SK-N-DZ (cell line): ENCODE measurements at regions not wholly inside any gene's neighbourhood (a gene's known extent, or its start where the extent isn't known, plus 50 kb on each side); places are given as distances from the start of the nearest gene placed in this dataset.
A peak's percentile ranks its signal among the peaks of the same experiment; 100 is the strongest.

Experiments used
- DNase-seq: peaks from one replicate; pipeline ENCODE4 v3.0.0-alpha.2; 2015; ENCODE audit warnings: low spot score

DNA sequence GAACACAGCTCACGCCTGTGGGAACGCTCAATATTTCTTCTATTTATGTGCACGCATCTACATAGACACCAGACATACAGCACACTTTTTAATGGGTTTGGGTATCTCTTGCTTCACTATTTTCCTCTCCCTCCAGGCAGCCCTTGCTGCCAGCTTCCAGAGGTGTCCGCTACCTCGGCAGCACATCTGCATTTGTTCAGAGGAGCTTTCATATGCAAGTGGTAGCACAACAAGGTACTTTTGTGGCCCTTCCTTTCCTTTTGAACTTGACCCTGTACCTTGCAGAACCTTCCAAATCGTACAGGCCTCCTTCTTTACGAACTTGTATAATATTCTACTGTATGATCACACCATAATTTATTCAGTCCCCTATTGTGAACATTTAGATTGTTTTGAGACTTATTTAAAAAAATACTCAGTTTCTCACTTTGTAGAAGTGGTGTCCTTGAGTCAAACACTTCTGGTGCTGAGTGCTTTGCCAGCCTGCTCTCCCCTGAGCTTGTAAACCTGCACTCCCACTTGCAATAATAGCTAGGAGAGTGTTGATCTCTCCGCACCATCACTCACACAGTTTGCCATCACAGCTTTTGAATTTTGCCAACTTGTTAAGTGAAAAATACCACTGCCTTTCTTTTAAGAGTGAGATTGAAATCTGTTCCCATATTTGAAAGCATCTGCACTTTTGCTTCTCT lies 106.0 kb upstream of the ZNF32 start:
- no peak for DNase-seq

DNA sequence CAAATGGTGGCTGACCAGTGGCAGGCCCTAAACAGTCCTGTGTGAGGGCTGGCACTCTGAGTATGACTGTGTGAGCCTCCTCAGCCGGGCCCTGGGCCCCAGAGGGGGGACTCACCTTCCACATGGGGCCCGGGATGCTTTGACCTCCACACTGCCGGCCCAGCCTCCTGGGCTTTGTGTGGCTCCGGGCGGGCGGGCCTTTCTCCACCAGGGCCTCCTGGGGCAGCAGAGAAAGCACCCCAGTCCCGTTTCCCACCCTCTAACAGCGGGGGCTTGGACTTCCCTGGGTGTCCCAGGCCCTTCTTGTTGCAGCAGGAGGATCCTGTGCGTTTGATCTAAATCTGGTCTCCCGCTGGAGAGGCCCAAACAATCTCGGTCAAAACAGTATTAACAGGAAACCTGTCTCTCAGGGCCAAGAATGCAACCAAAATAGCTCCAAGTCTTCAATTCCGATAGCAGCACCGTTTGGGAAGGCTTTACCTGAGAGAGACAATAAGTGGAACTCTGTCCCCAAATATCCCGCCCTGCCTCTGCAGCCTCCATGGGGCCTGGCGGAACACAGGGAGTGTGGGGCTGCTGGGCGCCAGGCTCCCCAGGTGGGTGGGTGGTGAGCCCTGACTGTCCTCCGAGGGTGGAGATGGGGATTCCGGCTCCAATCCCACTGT lies 104.8 kb upstream of the ZNF32 start:
- DNase-seq: no peak

DNA sequence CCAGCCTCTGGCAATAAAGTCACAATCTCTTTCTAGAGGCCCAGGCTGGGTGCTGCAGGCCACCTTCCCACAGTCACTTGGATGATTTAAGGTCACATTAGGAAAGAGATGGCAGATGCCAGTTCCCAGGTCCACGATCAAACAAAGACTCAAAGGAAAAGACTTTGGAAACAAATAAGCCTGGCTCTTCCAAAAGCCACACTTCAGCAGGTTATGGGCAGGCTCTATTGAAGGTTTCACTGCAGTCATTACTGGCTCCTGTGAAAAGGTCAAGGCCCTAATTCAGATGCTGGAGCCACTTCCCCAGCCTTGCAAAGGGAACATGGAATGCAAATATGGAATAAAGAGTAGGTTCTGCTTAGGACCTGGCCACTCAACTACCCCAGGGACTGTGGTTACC lies 104.0 kb upstream of the ZNF32 start:
- DNase-seq: no peak

DNA sequence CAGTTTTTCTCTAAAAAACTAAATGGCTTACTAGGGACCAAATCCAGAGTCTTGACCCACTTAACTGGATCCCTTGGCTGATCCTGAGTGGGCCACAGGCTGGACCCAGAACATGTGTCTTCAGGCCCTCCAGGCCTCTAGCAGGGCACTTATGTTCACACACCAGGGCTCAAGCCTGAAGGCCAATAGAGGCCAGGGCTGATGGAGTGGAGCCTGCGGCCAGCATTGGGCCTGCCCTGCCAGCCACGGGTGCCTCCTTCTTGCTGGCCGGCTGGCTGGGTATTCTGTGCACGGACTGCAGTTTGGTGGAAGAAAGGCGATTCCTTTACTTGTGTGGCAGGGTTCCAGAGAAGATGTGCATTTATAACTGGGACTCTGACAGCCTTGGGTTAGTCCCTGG lies 103.0 kb upstream of the ZNF32 start:
- no peak for DNase-seq

DNA sequence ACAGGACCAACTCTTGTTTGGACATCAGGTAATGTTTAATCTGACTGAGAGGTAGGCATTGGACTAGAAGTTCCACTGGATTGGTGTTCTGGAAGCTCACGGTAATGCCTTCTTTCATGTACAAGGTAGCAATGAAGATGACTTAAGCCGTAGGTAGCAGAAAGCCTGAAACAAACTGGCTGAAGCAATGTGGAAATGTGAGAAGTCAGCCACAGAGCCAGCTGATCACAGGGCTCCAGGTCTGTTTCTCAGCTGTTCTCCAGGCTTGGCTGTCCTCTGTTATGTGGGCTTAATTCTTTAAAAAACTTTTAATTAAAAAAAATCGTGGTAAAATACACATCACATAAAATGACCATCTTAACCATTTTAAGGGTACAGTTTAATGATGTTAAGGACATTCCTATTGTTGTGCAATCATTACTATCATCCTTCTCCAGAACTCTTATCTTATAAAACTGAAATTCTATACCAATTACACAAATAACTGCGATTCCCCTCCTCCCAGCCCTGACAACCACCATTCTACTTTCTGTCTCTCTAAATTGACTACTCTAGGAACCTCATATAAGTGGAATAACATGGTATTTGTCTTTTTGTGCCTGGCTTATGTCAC lies 101.4 kb upstream of the ZNF32 start:
- DNase-seq: peak; percentile 40

DNA sequence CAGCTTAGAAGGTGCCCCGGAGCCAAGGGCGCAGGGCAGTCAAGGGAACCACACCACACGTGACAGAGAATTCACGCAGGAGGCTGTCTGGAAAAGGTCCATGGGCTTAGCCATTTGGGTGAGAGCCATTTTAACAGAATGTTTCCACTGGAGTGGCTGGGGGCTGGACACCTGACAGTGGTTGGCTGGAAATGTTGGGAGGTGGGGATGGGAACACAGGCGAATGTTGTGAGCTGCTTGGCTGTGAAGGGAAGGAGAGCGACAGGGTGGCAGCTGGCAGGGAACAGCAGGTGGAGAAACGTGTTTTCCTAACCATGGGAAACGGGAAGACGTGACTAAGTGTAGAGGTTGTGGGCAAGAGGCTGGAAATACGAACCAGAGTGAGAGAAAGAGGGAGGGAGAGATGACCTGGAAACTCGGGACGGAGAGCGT lies 100.5 kb upstream of the ZNF32 start:
- no peak for DNase-seq

DNA sequence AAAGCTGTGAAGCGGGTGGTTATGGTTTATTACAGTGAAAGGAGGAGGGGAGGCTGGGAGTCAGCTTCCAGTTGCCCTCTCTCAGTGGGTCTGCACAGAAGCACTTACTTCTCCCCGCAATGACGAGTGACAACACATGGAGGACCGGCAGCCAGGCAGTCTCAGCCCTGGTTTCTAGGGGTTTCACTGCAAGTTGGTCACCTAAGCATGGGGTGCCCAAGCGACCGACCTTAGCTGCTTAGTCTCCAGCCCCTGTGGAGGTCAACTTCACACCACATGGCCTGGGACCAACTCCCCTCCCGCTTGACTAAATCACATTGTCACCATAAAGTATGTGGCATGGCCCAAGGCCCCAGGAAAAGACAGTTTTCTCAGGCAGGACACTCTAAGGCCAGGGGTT lies 99.9 kb upstream of the ZNF32 start:
- no peak for DNase-seq

DNA sequence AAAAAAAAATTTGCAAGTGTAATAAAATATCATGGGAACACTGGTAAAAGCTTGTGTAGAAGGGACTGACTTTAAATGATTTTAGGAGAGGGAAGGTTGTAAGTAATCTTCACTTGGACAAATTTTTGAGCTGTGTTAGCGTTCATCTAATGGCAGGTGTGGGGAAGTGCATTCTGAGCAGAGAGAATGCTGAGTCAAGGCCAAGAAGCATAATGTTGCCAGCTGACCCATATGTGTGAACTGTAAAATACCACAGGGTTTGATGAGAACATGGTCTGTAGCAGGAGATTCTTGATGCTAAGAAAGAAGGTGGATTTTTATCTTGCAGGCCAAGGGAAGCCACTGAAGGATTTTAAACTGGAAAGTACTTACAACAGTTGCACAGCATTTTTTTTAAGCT lies 98.2 kb upstream of the ZNF32 start:
- DNase-seq: no peak

DNA sequence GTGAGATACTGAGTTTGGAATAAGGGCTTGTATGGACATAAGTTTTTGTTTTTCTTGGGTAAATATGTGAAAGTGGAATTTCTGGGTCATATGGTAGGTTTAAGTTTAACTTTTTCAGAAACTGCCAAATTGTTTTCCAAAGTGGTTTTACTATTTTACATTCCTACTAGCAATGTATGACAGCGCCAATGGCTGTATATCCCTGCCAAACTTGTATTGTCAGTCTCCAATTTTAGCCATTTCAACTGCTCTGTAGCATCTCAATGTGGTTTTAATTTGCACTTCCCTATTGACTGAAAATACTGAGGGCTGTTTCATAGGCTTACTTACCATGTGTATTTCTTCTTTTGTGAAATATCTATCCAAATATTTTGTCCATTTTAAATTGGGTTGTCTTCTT lies 90.5 kb upstream of the ZNF32 start:
- no peak for DNase-seq

DNA sequence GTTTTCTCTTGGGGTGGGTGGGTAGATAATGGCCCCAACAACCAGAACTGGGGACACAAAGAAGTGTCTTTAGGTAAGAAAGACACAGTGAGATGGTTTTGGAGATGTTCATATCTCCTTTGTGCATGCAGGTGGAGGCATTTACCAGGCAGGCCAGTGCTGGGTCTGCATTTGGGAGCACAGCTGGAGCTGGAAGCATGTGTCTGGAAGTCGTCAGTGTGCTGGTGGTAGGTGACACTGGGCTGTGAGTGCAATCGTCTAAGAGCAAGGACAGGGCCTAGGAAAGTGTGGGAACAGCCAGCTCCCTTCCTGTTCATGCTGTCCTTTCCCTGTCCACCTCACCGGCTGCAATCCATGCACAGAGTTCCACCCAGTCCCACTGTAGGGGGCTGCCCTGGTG lies 88.3 kb upstream of the ZNF32 start:
- peak; percentile 80 for DNase-seq

DNA sequence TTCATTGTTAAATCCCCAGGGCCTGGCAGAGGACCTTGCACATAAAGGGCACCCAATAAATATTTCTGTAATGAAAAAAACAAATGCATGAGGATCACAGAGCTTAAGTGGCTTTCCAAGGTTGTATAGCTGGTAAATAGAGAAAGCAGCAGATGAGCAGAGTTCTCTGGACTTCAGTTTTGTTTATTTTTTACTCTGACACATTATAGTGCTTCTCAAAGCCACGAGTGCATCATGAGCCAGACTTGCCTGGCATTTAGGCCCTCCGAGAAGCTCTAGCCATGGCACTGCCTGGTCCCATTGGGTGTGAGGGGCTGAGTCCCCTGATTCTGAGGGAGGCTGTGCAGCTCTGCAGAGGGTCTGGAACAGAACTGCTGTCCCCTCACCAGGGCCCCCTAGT lies 87.2 kb upstream of the ZNF32 start:
- DNase-seq: no peak

DNA sequence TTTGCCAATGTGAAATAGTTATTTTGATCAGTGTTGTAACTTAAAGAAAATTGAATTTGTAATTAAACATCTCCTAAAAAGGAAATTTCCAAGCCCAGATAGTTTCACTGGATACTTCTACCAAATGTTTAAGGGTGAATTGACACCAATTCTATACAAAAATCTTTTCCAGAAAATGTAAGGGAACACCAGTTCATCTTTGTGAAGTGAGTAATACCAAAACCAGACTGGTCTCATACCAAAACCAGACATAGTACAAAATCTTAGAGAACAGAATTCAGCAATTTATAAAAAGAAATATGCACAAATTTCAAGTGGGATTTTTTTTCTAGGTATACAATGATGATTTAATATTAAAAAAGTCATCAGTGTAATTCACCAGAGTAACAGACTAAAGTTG lies 86.0 kb upstream of the ZNF32 start:
- DNase-seq: no peak

DNA sequence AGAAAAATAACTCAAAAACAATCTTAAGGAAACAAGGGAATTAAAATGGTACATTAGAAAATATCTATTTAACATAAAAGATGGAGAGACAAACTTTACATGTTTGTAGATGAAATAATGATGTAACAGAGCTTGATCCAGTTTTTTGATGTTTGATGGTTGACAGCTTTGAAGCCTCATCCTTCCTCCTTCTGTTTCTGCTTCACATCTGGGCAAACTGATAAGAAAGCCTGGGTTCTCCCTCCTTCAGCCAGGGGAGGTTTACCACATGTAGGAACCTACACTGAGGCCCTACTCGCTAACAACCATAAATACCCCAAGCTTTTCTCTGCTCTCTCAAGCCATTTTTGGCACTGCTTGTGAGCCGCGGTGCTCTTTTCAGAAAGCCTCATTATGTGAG lies 82.8 kb upstream of the ZNF32 start:
- DNase-seq: no peak

DNA sequence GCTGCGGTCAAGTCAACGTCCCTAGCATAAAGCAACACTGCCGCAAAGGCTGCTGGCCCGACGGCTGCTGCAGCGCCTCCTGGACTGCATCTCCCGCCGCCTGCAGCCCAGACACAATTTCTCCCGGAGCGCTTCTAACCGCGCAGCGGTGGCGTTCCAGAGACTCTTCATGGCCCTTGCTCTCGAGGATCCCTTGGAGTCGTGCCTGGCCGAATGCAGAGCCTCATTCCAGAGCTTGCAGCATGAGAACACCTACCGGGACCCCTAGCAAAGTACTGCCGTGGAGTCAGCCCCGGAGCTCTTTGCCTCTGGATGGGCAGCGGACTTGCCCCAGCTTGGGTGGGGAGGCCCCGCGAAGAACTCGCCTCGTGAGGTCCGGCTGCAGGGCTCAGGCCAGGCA lies 79.7 kb upstream of the ZNF32 start:
- DNase-seq: no peak

DNA sequence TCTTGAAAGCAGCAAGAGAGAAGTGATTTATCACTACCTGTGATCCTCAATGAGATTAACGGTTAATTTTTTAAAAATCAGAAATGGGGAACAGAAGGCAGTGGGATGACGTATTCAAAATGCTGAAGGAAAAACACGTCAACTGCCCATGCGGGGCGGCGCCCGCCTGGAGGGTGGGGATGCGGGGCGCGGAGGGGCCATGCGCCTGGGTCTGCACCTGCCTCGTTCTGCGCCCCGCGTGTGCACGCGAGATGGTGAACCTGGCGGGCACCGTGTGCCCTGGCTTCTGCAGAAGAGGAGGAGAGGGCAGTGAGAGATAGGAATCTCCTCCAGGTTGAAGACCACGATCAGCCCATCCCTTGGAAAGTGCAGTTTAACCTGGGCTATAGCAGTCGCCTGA lies 79.3 kb upstream of the ZNF32 start:
- DNase-seq: no peak

DNA sequence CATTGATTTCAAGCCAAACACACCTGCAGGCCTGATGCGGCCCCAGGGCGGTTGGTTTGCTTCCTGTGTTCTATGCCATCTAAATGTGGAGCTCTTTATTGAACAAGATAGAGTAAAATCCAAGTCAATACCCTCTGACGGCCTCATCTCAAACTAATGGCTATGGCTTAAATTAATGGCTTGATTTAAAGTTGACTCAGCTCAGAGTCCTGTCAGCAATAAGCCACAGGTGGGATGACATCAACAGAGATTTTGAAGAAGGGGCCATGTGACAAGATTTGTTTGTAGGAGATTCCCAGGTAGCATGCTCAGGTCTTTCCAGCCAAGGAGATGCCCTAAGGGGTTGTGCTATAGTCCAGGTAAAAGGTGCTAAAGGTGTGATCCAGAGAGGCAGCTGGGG lies 66.7 kb upstream of the ZNF32 start:
- no peak for DNase-seq

DNA sequence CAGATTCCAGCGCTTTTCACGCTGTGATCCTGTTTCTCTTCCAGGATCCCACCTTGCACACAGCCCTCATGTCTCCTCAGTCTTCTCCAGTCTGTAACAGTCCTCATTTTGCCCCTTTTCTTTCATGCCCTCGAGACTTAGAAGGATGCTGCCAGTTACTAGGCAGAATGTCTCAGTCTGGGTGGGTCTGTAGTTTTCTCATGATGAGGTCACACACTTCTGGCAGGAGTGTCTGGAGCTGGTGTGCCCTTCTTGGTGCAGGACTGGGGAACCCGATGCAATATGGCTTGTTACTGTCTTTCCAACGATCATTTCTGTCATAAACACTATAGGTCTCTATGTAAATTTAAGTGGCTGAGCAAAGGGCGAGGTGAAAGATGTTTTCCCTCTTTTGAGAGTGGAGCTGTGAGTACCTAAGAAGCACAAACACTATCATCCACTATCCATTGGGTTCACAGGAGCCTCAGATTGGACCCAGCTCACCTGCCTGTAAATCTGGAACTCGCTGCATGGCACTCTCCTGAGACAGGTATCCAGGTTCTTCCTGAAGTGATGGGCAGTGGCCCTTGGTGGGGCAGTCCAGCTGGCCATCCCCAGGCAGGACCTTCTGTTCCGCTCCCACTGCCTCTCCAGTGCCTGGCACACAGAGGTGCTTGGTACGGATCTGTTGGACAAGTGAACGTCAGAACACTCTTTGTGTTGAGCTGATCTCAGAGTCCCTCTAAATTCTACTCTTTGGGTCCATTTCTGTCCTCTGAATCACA lies 64.3 kb upstream of the ZNF32 start:
- DNase-seq: no peak

DNA sequence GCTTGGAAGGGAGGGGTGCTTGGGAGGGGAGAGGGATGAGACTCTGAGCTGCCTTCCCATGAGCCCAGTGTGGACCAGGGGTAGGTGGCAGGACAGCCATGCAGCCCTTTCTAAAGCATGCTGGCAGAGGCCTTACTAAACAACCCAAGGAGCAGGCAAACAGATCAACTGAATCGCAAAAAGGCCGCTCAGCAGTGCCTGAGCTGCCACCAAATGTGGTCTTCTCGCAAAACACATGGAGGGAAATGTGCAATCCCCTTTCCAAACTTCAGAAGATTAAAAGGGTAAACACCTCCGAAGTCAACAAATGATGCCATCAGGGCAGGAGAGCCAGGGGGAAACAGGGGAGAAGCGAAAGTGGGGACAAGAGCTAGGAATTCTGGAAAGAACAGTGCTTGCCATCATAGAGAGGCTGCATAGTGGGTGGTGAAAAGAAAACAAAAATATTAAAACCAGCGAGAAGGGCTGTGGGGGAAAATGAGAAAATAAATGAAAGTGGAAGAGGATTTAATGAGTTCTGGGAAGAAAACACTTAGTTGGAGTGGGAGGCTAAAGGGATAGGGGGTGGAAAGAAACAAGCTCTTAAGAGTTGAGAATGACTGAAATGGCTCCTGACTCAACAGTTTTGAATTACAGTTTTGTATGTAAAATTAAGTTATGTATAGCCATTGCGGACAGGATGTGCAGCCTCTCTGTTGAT lies 62.2 kb upstream of the ZNF32 start:
- DNase-seq: no peak

DNA sequence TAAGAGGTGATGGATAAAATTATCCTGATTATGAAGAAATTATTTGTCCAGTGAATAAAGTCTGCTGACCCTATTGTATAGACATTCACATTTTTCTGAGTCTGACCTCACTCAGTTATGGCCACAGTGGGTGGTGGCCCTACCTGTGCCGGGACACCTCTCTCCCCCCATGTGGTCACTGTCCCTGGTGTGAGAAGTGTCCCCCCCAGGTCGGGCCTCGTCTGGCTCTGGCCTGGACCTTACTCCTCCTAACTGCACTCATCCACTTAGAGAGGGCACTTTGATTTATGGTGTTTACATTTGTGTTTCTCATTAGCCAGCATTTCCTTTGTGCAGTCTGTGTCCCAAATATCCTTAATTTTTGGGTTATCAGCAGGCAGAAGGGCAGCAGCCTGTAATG lies 59.6 kb upstream of the ZNF32 start:
- no peak for DNase-seq

DNA sequence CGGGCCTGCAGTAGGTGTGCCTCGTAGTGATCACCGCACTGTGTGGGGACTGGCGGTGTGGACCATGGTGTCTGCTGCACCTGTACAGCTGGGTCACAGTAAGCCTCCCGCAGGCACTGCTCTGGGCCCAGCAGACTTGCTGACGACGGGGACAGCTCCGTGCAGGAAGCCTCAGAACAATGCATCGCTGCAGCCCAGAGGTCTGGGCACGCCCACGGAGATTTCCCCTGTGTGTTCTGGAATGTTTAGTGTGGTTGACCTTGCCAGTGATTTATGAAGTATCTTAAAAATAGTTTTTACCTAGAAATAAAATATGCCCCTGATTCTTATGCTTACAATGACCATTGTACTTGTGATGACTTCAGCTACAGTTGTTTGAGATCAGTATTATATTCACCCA lies 59.1 kb upstream of the ZNF32 start:
- DNase-seq: no peak

DNA sequence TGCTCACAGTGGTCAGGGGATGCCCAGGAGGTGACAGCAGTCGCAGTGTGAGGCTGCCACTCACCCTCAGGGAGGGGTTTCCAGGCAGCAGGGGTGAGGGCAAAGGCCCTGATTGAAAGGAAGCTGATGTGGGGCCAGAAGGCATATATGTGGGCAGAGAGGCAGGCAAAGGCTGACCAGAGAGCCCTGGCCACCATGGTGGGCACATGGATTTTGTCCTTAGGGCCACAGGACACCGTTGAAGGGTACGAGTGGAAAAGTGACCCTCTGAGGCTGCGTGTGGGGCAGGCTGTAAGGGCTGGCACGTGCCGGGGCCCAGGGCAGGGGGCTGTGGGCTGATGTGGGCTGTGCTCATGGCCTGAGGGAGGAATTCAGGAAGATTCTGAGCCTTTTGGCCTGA lies 57.5 kb upstream of the ZNF32 start:
- DNase-seq: no peak

DNA sequence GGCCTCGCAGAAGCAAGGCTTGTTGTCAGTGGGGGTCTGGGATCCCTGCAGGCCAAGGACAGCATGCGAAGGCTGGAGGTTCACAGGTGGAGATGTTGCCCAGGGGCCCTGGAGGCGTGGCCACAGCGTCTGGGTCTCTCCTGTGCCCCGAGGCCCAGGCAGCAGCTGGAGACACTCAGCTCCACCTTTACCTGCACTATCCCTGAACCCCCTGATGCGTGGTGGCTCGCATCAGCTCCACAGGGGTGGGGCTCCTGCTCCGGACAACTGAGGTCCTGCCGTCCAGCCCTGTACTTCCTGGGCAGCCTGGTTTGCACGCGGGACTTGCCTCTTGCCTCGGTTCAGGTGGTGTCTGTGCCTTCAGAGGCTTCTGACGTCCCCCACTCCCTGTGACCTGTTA lies 54.6 kb upstream of the ZNF32 start:
- no peak for DNase-seq
